Hematopoietic multipotent progenitor cell treated with erythropoietin and hydrocortisone succinate and interleukin-3 and kit ligand, for 8 days (in vitro differentiated cells): ENCODE measurements at regions not wholly inside any gene's neighbourhood (a gene's known extent, or its start where the extent isn't known, plus 50 kb on each side); places are given as distances from the start of the nearest gene placed in this dataset.
"Not testable (repeated sequence)": the region's sequence is repeated elsewhere in the genome, so short reads cannot be mapped to it uniquely, and the experiment has no call there.

Experiments
- DNase-seq: peaks from one replicate; pipeline ENCODE4 v3.0.0-alpha.2; 2015

- no peak for DNase-seq
Measured at GRCh38 chr3:82143661-82144412, 382.4 kb upstream of the GBE1 start.

GRCh38 chr3:82141592-82141991 is 380.1 kb upstream of the GBE1 start:
- DNase-seq = no peak

GRCh38 chr3:82137861-82138260 is 376.4 kb upstream of the GBE1 start:
- DNase-seq = no peak

GRCh38 chr3:82137050-82137449 is 375.6 kb upstream of the GBE1 start:
- no peak for DNase-seq

GRCh38 chr3:82133070-82133606 is 371.7 kb upstream of the GBE1 start:
- DNase-seq = peak; percentile 63

GRCh38 chr3:82132210-82133069 is 371.0 kb upstream of the GBE1 start:
- no peak for DNase-seq

- DNase-seq = peak; percentile 56
Measured at GRCh38 chr3:82130046-82130445, 368.6 kb upstream of the GBE1 start.

GRCh38 chr3:82129221-82129801 is 367.9 kb upstream of the GBE1 start:
- no peak for DNase-seq

- no peak for DNase-seq
Measured at GRCh38 chr3:82128271-82128670, 366.8 kb upstream of the GBE1 start.

- DNase-seq = no peak
Measured at GRCh38 chr3:82122554-82123345, 361.3 kb upstream of the GBE1 start.

GRCh38 chr3:82114589-82114988 is 353.1 kb upstream of the GBE1 start:
- DNase-seq = no peak

- not testable (repeated sequence) for DNase-seq
Measured at GRCh38 chr3:82110721-82111120, 349.3 kb upstream of the GBE1 start.

GRCh38 chr3:82103241-82103640 is 341.8 kb upstream of the GBE1 start:
- no peak for DNase-seq

- no peak for DNase-seq
Measured at GRCh38 chr3:82100378-82100777, 338.9 kb upstream of the GBE1 start.

GRCh38 chr3:82093641-82094040 is 332.2 kb upstream of the GBE1 start:
- DNase-seq = no peak

- no peak for DNase-seq
Measured at GRCh38 chr3:82088749-82089148, 327.3 kb upstream of the GBE1 start.

- no peak for DNase-seq
Measured at GRCh38 chr3:82087958-82088357, 326.5 kb upstream of the GBE1 start.

GRCh38 chr3:82085851-82086475 is 324.5 kb upstream of the GBE1 start:
- DNase-seq = no peak

GRCh38 chr3:82085356-82085755 is 323.9 kb upstream of the GBE1 start:
- DNase-seq = no peak

- no peak for DNase-seq
Measured at GRCh38 chr3:82084824-82085223, 323.4 kb upstream of the GBE1 start.

- DNase-seq = no peak
Measured at GRCh38 chr3:82082796-82083195, 321.4 kb upstream of the GBE1 start.

GRCh38 chr3:82081351-82081750 is 319.9 kb upstream of the GBE1 start:
- DNase-seq = no peak
